Spleen (tissue), 11 donors: ENCODE measurements at regions not wholly inside any gene's neighbourhood (a gene's known extent, or its start where the extent isn't known, plus 50 kb on each side); places are given as distances from the start of the nearest gene placed in this dataset.

Experiments
- DNase-seq: peaks from one replicate; pipeline ENCODE4 v3.0.0-alpha.2; 2020
- H3K27ac ChIP-seq, 8 donors: fragments of 200-600 bp; sonication (generic) in 7 of 8; 1 replicate in 4 of 8; 2 replicates in 4 of 8; pipeline versions ENCODE4 v1.5.0 to v1.8.0; 2016 to 2021; ENCODE audit warnings: inconsistent platforms in 4 of 8, mild to moderate bottlenecking in 4 of 8, moderate library complexity in 1 of 8
- H3K27me3 ChIP-seq, 7 donors: fragments of 200-600 bp; sonication (generic) in 6 of 7; replicated peaks in 1 of 7; 1 replicate in 4 of 7; 2 replicates in 3 of 7; pipeline versions ENCODE4 v1.5.0 to v1.8.0; 2016 to 2021; ENCODE audit warnings: inconsistent platforms in 3 of 7, mild to moderate bottlenecking in 1 of 7
- H3K36me3 ChIP-seq, 6 donors: fragments of 200-600 bp; sonication (generic) in 5 of 6; 1 replicate in 4 of 6; 2 replicates in 2 of 6; pipeline versions ENCODE4 v1.5.0 to v1.8.0; 2016 to 2021; ENCODE audit warnings: inconsistent platforms in 2 of 6
- H3K4me1 ChIP-seq, 6 donors: fragments of 200-600 bp; sonication (generic) in 5 of 6; 1 replicate in 3 of 6; 2 replicates in 3 of 6; pipeline versions ENCODE4 v1.5.0 to v1.8.0; 2016 to 2021; ENCODE audit warnings: inconsistent platforms in 3 of 6
- H3K4me3 ChIP-seq, 8 donors: fragments of 200-600 bp; sonication (generic) in 7 of 8; 1 replicate in 4 of 8; 2 replicates in 4 of 8; pipeline versions ENCODE4 v1.5.0 to v1.8.0; 2016 to 2021; ENCODE audit warnings: inconsistent platforms in 4 of 8, mild to moderate bottlenecking in 4 of 8, moderate library complexity in 2 of 8
- H3K9me3 ChIP-seq, 8 donors: fragments of 200-600 bp; sonication (generic) in 7 of 8; 1 replicate in 4 of 8; 2 replicates in 4 of 8; pipeline versions ENCODE4 v1.5.0 to v1.8.0; 2016 to 2021; ENCODE audit warnings: inconsistent platforms in 4 of 8
- POLR2A ChIP-seq, 3 donors: fragments of 450-650 bp; IDR thresholded peaks; one replicate each; pipeline ENCODE4 v1.5.1; 2017; ENCODE audit warnings: antibody characterized with exemption in 3 of 3, mild to moderate bottlenecking in 1 of 3
- POLR2AphosphoS5 ChIP-seq, 3 donors: sonication (generic); formaldehyde crosslinking; IDR thresholded peaks; one replicate each; pipeline ENCODE4 v1.5.1; 2017; ENCODE audit warnings: antibody characterized with exemption in 3 of 3
- WGBS, 5 donors: extraction: QIAGEN DNeasy Blood & Tissue Kit in 3 of 5; methylation state at CpG; one replicate each; pipeline versions ENCODE4 v1.1.5 to v1.1.7; 2013 to 2018; 5-methylcytosine and 5-hydroxymethylcytosine counted together
- intact Hi-C: fragments of 100-400 bp; cut with DNase I; formaldehyde crosslinking; loops from one replicate; pipeline ENCODE4 v1.15.0; 2023; ENCODE audit warnings: low total_unique reads
- TF ChIP-seq, protein P1 (sequence below), 11 experiments: fragments of 200-600 bp in 7 of 11; fragments of 450-650 bp in 4 of 11; sonication (generic) in 4 of 11; IDR thresholded peaks in 8 of 11; conservative IDR thresholded peaks in 3 of 11; 1 replicate in 7 of 11; 2 replicates in 4 of 11; pipeline versions ENCODE4 v1.4.0 to v1.8.0; 2016 to 2021; ENCODE audit warnings: antibody characterized with exemption in 11 of 11, inconsistent platforms in 4 of 11, mild to moderate bottlenecking in 1 of 11
- donor health status: healthy with polysubstance abuse.
- donor health status: DM: no; HTN: no; CAD: no; lungs with moderate emphysema.
- donor health status: DM: no; HTN: no; CAD: no.
- donor health status: Bipolar disorder and iron deficiency.
- donor health status: healthy.
- donor health status: DM: no; HTN: no; CAD: no.
- donor health status: DM: yes; HTN: yes; CAD: no.

DNA sequence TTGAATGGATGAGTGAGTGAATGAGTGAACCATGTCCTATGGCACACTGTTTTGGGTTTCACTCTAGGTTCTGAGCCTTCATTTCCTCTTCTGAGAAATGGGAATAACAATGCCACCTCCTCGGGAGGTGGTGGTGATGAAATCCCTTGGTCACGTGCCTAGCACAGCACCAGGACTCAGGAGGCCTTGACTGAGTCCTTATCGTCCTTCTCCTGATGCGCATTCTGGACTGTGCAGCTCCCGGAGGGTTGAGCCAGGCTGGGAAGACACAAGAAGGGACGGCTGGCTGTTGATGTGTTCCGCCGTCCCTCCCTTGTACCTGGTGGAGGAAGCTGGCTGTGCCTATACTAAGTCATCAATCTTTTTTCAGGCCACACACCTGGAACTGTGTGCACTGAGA is 437.3 kb downstream of the ZNF521 start:
- no peaks in the 10 kb centered on the region for H3K9me3 ChIP-seq
- H3K4me1 ChIP-seq, result peaks cover 0 to 6% (median 0%) of the 10 kb centered on the region in 6 donors
- peak overlapping the region; percentile 35 to 82 (median 72) for H3K27ac ChIP-seq
- intact Hi-C loops, result no loop called here
- no peaks in the 10 kb centered on the region for H3K27me3 ChIP-seq
- no peak for DNase-seq
- 56 to 83% (median 78%) methylated on average over 8 of the region's 8 CpGs for WGBS, 5 donors
- TF ChIP-seq, protein P1, sequence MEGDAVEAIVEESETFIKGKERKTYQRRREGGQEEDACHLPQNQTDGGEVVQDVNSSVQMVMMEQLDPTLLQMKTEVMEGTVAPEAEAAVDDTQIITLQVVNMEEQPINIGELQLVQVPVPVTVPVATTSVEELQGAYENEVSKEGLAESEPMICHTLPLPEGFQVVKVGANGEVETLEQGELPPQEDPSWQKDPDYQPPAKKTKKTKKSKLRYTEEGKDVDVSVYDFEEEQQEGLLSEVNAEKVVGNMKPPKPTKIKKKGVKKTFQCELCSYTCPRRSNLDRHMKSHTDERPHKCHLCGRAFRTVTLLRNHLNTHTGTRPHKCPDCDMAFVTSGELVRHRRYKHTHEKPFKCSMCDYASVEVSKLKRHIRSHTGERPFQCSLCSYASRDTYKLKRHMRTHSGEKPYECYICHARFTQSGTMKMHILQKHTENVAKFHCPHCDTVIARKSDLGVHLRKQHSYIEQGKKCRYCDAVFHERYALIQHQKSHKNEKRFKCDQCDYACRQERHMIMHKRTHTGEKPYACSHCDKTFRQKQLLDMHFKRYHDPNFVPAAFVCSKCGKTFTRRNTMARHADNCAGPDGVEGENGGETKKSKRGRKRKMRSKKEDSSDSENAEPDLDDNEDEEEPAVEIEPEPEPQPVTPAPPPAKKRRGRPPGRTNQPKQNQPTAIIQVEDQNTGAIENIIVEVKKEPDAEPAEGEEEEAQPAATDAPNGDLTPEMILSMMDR (IDR thresholded peaks at IDR 0.05 in 8 of 11, conservative IDR thresholded peaks at IDR 0.05 in 3 of 11), result no peak
- TF ChIP-seq POLR2AphosphoS5 (IDR thresholded peaks at IDR 0.05), result peak in 1 of 3 donors; percentile 65
- no peak for TF ChIP-seq POLR2A (IDR thresholded peaks at IDR 0.05)
- H3K36me3 ChIP-seq, result no peaks in the 10 kb centered on the region
- H3K4me3 ChIP-seq, result peak overlapping the region in 1 of 8 donors; percentile 22

DNA sequence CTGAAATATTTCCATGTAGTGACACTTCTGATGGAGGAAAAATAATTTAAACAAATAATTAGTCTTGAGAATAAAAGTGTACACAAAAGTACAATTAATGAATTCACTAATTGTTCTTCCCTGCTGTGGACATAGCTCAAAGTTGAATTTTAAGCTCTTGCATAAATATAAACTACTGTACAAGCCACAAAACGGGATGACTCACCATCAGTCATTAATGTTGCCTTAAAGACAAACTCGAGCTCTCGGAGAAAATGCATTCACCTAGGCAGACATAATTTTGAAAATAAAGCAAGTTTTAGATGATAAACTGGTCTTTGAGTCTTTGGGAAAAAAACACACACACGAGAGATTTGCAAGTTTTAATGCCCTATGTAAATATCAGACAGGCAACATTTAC is 436.4 kb downstream of the ZNF521 start:
- Histone ChIP-seq H3K4me1 (peaks cover 0 to 6% (median 0%) of the 10 kb centered on the region in 6 donors), H3K27me3 (no peaks in the 10 kb centered on the region), H3K36me3 (no peaks in the 10 kb centered on the region), H3K27ac (peak overlapping the region in 5 of 8 donors; percentile 60 to 82 (median 74)), H3K4me3 (no peak overlapping the region), H3K9me3 (no peaks in the 10 kb centered on the region)
- 65 to 88% (median 78%) methylated on average over 4 of the region's 4 CpGs for WGBS, 5 donors
- TF ChIP-seq, protein P1 (IDR thresholded peaks at IDR 0.05 in 8 of 11, conservative IDR thresholded peaks at IDR 0.05 in 3 of 11), result no peak
- TF ChIP-seq POLR2AphosphoS5 (IDR thresholded peaks at IDR 0.05) (no peak), POLR2A (IDR thresholded peaks at IDR 0.05) (no peak)
- intact Hi-C loops, result no loop called here
- no peak for DNase-seq

DNA sequence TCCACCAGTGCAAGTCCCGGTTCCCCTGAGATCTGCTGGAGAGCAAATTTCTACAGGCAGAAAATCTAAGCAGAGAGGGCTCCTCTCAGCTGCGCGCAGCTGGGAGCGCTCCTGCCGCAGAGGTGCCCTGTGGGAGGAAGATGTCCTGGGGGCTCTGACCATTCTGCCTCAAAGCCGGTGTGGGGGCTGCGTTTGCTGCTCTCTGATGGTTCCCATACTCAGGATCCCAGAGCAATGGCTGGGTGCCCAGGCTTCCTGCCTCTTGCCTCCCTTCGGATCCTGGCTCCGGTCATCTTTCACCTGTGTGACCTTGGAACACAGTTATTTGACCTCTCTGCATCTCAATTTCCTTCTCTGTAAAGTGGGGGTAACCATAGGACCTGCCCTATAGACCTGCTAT is 434.2 kb downstream of the ZNF521 start:
- H3K4me3 ChIP-seq, result no peak overlapping the region
- no peak for DNase-seq
- 77 to 88% (median 78%) methylated on average over 8 to 9 of the region's 9 CpGs for WGBS, 5 donors
- H3K27me3 ChIP-seq, result no peaks in the 10 kb centered on the region
- H3K4me1 ChIP-seq, result peaks cover 0 to 14% (median 4%) of the 10 kb centered on the region in 6 donors
- no peaks in the 10 kb centered on the region for H3K9me3 ChIP-seq
- H3K27ac ChIP-seq, result peak overlapping the region in 6 of 8 donors; percentile 11 to 82 (median 45)
- TF ChIP-seq, protein P1 (IDR thresholded peaks at IDR 0.05 in 8 of 11, conservative IDR thresholded peaks at IDR 0.05 in 3 of 11), result no peak
- no peak for TF ChIP-seq POLR2A (IDR thresholded peaks at IDR 0.05)
- TF ChIP-seq POLR2AphosphoS5 (IDR thresholded peaks at IDR 0.05), result no peak
- no peaks in the 10 kb centered on the region for H3K36me3 ChIP-seq
- intact Hi-C loops, result no loop called here

DNA sequence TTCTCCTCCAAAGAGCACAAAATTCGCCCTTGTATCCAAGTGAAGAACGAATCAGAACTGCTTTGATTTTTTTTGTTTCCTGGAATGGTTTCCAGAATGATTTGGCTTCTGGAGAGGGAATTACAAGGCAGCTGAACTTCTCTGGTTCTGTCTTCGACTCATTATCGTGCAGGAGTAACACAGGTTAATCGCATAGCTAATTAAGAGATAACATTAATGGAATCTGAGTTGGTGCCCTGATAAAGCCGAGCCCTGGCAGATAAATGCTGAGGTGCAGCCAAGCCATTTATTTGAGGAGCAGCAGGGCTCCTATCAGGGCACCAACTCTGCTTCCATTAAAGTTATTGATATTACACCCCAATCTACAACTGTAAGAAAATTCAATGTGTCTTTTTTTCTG is 433.7 kb downstream of the ZNF521 start:
- TF ChIP-seq, protein P1 (IDR thresholded peaks at IDR 0.05 in 8 of 11, conservative IDR thresholded peaks at IDR 0.05 in 3 of 11), result no peak
- TF ChIP-seq POLR2AphosphoS5 (IDR thresholded peaks at IDR 0.05) (no peak), POLR2A (IDR thresholded peaks at IDR 0.05) (no peak)
- Histone ChIP-seq H3K9me3 (no peaks in the 10 kb centered on the region), H3K4me3 (no peak overlapping the region), H3K36me3 (no peaks in the 10 kb centered on the region), H3K4me1 (peaks cover 0 to 19% (median 7%) of the 10 kb centered on the region in 6 donors), H3K27me3 (no peaks in the 10 kb centered on the region), H3K27ac (peak overlapping the region in 3 of 8 donors; percentile 26 to 82 (median 64))
- WGBS, 5 donors, result 69 to 84% (median 81%) methylated on average over 6 of the region's 6 CpGs
- intact Hi-C loops, result no loop called here
- DNase-seq, result no peak
